Calu3 (cell line): ENCODE measurements at regions not wholly inside any gene's neighbourhood (a gene's known extent, or its start where the extent isn't known, plus 50 kb on each side); places are given as distances from the start of the nearest gene placed in this dataset.

Experiments
- BruUV-seq: library from RNA; stranded (reverse); fragments of 400-500 nt; replicated peaks from 2 replicates; lab custom pipeline; 2021; lab: Mats Ljungman, UMichigan
- CTCF ChIA-PET: fragments of 300-600 bp; sonication (Branson Sonifier 250); formaldehyde crosslinking; loops from one replicate; lab custom pipeline; 2022; ENCODE audit warnings: antibody characterized with exemption; lab: Charles Lee
- DNase-seq: peaks from one replicate; pipeline ENCODE4 v3.0.0; 2022
- H3K27ac Mint-ChIP-seq: one replicate; pipeline ENCODE4 v1.8.0; 2022; ENCODE audit warnings: mixed read lengths; ENCODE audit not compliant: unreplicated experiment
- H3K27me3 Mint-ChIP-seq: one replicate; pipeline ENCODE4 v1.8.0; 2022; ENCODE audit warnings: mixed read lengths; ENCODE audit not compliant: unreplicated experiment
- H3K36me3 Mint-ChIP-seq: one replicate; pipeline ENCODE4 v1.8.0; 2022; ENCODE audit warnings: mild to moderate bottlenecking, moderate library complexity, mixed read lengths; ENCODE audit not compliant: insufficient read depth, unreplicated experiment
- H3K4me1 Mint-ChIP-seq: one replicate; pipeline ENCODE4 v1.8.0; 2022; ENCODE audit warnings: mild to moderate bottlenecking, low read depth, mixed read lengths; ENCODE audit not compliant: unreplicated experiment
- H3K4me3 Mint-ChIP-seq: one replicate; pipeline ENCODE4 v1.8.0; 2022; ENCODE audit warnings: mild to moderate bottlenecking, low read depth, moderate library complexity, mixed read lengths; ENCODE audit not compliant: unreplicated experiment
- H3K9me3 Mint-ChIP-seq: one replicate; pipeline ENCODE4 v1.8.0; 2022; ENCODE audit warnings: low read depth, mixed read lengths; ENCODE audit not compliant: unreplicated experiment
- intact Hi-C: fragments of 100-400 bp; cut with micrococcal nuclease; formaldehyde crosslinking; loops from one replicate; pipeline ENCODE4 v1.10.0; 2022; ENCODE audit not compliant: unreplicated experiment
- TF ChIP-seq, protein P1 (sequence below): fragments of 200-600 bp; IDR thresholded peaks from one replicate; pipeline ENCODE4 v1.8.0; 2022; ENCODE audit warnings: antibody characterized with exemption; ENCODE audit not compliant: unreplicated experiment

DNA sequence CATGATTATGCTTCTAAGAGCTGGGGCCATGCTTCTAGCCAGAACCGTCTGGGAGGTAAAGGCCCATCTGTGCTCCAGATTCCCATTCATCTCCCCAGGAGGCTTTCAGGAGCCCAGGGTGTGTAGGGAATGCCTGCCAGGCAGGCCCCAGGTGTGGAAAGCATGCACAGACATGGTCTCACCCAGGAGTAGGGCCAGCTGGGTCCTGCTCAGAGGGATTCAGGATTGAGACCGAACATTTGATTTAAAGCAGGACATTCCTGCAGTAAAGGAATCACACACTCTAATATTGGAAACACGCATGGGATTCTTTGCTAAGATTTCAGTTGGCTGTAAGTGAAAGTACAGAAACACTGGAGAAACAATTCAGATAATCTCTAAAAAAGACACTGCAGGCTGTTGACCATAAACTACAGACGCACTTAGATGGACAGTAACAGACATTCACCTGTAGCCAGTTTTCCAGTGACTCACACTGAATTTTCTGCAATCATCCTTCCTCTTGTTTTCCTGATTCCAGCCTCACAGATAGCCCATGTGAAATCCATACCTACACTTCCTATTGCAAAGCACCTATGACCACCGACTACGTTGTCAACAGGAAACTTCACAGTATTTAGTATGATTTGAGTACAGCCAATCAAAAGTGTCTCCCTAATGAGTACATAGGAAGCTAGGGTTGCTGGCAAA, 257.8 kb downstream of the TBC1D4 start:
- BruUV-seq = no TSS peak
- intact Hi-C loops = no loop called here
- TF ChIP-seq, protein P1, sequence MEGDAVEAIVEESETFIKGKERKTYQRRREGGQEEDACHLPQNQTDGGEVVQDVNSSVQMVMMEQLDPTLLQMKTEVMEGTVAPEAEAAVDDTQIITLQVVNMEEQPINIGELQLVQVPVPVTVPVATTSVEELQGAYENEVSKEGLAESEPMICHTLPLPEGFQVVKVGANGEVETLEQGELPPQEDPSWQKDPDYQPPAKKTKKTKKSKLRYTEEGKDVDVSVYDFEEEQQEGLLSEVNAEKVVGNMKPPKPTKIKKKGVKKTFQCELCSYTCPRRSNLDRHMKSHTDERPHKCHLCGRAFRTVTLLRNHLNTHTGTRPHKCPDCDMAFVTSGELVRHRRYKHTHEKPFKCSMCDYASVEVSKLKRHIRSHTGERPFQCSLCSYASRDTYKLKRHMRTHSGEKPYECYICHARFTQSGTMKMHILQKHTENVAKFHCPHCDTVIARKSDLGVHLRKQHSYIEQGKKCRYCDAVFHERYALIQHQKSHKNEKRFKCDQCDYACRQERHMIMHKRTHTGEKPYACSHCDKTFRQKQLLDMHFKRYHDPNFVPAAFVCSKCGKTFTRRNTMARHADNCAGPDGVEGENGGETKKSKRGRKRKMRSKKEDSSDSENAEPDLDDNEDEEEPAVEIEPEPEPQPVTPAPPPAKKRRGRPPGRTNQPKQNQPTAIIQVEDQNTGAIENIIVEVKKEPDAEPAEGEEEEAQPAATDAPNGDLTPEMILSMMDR = no peak
- H3K27me3 Mint-ChIP-seq = no peaks in the 10 kb centered on the region
- no peaks in the 10 kb centered on the region for H3K4me1 Mint-ChIP-seq
- CTCF ChIA-PET = no interaction called here
- no peak overlapping the region for H3K4me3 Mint-ChIP-seq
- no peak for DNase-seq
- no peaks in the 10 kb centered on the region for H3K36me3 Mint-ChIP-seq
- H3K9me3 Mint-ChIP-seq = no peaks in the 10 kb centered on the region
- H3K27ac Mint-ChIP-seq = no peak overlapping the region

DNA sequence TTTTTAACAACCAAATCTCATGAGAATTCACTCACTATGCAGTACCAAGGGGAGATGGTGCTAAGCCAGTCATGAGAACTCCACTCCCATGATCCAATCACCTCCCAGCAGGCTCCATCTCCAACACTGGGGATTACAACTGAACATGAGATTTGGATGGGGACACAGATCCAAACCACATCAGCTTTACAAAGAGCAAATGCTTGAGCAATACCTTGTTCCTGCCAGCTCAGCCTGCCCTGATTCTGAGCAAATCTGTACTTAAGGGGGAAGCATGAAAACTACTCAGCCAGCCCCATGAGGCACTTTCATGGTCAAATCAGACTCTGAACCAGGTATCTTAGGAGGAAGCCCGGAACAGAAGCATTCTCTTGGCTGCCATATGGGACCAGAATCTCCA, 259.9 kb downstream of the TBC1D4 start:
- intact Hi-C loops = no loop called here
- CTCF ChIA-PET = no interaction called here
- BruUV-seq = no TSS peak
- Mint-ChIP-seq H3K9me3 (no peaks in the 10 kb centered on the region), H3K4me1 (no peaks in the 10 kb centered on the region), H3K27ac (no peak overlapping the region), H3K36me3 (no peaks in the 10 kb centered on the region), H3K27me3 (no peaks in the 10 kb centered on the region), H3K4me3 (no peak overlapping the region)
- TF ChIP-seq, protein P1 = no peak
- DNase-seq = no peak

GRCh38 chr13:75220861-75221260, 261.1 kb downstream of the TBC1D4 start:
- TF ChIP-seq, protein P1 = no peak
- intact Hi-C loops = no loop called here
- no peak for DNase-seq
- no peaks in the 10 kb centered on the region for H3K36me3 Mint-ChIP-seq
- H3K4me3 Mint-ChIP-seq = no peak overlapping the region
- H3K4me1 Mint-ChIP-seq = no peaks in the 10 kb centered on the region
- no TSS peak for BruUV-seq
- H3K27ac Mint-ChIP-seq = no peak overlapping the region
- CTCF ChIA-PET = no interaction called here
- H3K27me3 Mint-ChIP-seq = no peaks in the 10 kb centered on the region
- H3K9me3 Mint-ChIP-seq = no peaks in the 10 kb centered on the region

DNA sequence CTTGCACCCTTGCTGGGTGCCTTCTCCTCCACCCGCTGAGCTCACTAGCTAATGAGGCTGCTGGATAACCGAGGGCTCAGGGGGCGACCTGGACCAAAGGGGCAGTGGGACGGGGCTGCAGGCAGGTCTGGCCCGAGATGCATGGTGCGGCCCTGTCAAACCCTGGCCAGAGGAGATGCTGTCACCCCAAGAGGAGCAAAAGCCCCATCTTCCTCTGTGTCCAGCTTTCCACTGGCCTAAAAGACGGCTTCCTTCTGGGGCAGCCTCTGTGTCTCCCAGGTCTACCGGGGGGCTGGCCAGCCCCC, 261.8 kb downstream of the TBC1D4 start:
- no peaks in the 10 kb centered on the region for H3K27me3 Mint-ChIP-seq
- no peak for DNase-seq
- H3K9me3 Mint-ChIP-seq = no peaks in the 10 kb centered on the region
- H3K36me3 Mint-ChIP-seq = no peaks in the 10 kb centered on the region
- no peak overlapping the region for H3K4me3 Mint-ChIP-seq
- TF ChIP-seq, protein P1 = no peak
- BruUV-seq = no TSS peak
- intact Hi-C loops = no loop called here
- CTCF ChIA-PET = interaction anchor here (1.2 kb wide), 1 partner anchor 38 kb away, joined by 3 read pairs; no protein-coding TSS in a partner anchor
- H3K27ac Mint-ChIP-seq = no peak overlapping the region
- H3K4me1 Mint-ChIP-seq = no peaks in the 10 kb centered on the region
